ENCODE measurements at regions not wholly inside any gene's neighbourhood (a gene's known extent, or its start where the extent isn't known, plus 50 kb on each side); places are given as distances from the start of the nearest gene placed in this dataset.

DNA sequence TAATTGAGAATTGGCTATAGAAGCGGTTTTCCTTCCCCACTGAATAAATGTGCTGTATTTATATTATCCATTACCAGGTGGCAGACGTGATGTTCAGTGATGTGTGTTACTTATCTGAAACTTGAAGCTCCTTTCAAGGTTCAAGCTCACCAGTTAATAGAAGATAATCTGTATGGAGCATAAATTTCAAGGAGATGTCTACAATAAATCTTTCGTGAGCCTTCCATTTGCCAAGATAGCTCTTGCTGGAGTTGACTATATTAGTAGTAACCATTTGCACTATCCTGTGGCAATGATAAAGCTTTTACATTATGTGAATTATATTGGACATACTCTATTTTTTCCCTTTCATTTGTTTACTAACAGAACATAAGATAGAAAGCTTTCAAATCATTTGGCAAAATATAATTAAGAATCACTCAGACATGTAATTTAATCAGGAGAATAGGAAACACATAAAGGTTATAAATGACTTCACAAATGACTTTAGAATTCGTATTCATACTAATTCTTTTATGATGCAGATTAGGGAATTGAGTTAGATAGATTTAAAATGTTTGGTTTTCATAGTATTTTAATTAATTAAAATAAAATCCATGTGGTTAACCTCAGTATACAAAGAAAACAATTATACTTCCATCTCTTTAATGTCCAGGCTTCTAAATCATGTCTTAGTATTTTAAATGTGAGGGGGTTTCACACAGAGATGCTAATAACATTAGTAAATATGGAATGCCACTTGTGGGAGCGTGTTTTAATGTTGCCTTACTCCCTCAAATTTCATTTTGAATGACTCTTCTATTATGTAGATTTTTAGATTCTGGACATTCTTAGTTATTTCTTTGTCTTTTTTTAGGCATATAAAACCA lies 664.4 kb upstream of the CDH8 start:
- no peak for DNase-seq
- Mint-ChIP-seq H3K4me1 (no peaks in the 10 kb centered on the region), H3K27ac (no peak overlapping the region), H3K27me3 (no peaks in the 10 kb centered on the region), H3K9me3 (peaks cover 12% of the 10 kb centered on the region), H3K36me3 (ENCODE audit: low read depth) (no peaks in the 10 kb centered on the region), H3K4me3 (no peak overlapping the region)
- ChIA-PET CTCF (no interaction called here), POLR2A (no interaction called here)

DNA sequence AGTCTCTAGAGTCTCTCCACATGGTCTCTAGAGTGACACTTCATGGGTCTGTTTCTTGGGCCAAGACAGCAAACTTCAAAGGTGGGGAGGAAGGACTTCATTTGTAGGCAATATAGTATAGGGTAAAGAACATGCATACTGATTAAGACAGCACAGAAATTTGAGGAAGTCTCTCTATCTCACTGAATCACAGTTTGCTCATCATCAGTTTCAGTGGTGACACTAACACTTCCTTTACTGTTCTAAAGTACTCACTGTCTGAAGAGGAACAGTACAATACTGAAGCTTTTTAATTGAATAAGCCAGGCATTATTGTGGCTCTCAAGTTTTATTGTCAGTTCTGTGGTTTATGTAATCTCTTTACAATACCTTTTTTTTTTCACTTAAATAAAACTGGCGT lies 656.4 kb upstream of the CDH8 start:
- Mint-ChIP-seq H3K27ac (no peak overlapping the region), H3K27me3 (no peaks in the 10 kb centered on the region), H3K4me1 (no peaks in the 10 kb centered on the region), H3K36me3 (ENCODE audit: low read depth) (no peaks in the 10 kb centered on the region), H3K9me3 (peaks cover 30% of the 10 kb centered on the region), H3K4me3 (no peak overlapping the region)
- POLR2A ChIA-PET = no interaction called here
- DNase-seq = no peak
- CTCF ChIA-PET = no interaction called here

DNA sequence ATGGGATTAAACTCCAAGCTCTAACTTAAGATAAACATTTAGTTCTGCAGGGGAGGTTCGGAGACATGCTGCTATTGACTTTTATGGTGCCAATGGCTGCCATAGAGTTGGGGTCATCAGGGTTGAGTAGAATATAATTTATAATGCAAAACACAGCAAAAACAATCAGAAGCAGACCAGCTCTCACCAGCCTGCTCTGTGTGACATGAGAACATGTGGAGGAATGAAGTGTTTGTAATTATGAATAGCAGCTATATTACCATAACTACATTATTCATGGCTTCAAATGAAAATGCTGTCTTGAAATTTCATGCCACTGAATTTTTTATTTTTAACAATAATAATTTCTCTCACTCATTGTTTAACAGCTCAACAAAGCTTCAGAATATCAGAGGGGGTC lies 645.6 kb upstream of the CDH8 start:
- Mint-ChIP-seq H3K4me1 (no peaks in the 10 kb centered on the region), H3K9me3 (peaks cover 15% of the 10 kb centered on the region)
- POLR2A ChIA-PET = no interaction called here

DNA sequence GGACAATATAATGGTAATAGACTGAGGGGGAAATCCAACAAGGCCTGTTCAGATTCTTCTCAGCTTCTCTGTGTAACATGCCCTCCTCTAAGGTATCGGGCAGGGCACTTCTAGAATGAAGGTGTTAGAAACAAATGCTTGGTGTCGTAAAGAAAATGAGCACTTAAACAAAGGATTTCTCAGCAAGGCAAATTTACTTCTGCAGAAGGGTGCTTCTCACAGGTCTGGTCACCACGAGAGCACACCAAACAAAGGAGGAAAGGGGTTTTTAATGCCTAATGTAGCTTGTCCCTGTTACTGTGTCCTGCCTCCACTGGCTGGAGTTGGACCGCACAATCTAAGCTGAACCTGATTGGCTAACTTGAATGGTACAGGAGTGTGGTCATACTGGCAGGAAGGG lies 642.6 kb upstream of the CDH8 start:
- no peak for DNase-seq
- ChIA-PET POLR2A (no interaction called here), CTCF (no interaction called here)
- peaks cover 24% of the 10 kb centered on the region for H3K9me3 Mint-ChIP-seq
- H3K4me3 Mint-ChIP-seq = no peak overlapping the region
- H3K4me1 Mint-ChIP-seq = no peaks in the 10 kb centered on the region
- H3K27ac Mint-ChIP-seq = no peak overlapping the region
- H3K36me3 Mint-ChIP-seq (ENCODE audit: low read depth) = no peaks in the 10 kb centered on the region
- H3K27me3 Mint-ChIP-seq = no peaks in the 10 kb centered on the region

More for the DNA sequence above, 645.6 kb upstream of the CDH8 start:
- DNase-seq = no peak
- CTCF ChIA-PET = no interaction called here
- Mint-ChIP-seq H3K27ac (no peak overlapping the region), H3K36me3 (ENCODE audit: low read depth) (no peaks in the 10 kb centered on the region), H3K4me3 (no peak overlapping the region), H3K27me3 (no peaks in the 10 kb centered on the region)

DNA sequence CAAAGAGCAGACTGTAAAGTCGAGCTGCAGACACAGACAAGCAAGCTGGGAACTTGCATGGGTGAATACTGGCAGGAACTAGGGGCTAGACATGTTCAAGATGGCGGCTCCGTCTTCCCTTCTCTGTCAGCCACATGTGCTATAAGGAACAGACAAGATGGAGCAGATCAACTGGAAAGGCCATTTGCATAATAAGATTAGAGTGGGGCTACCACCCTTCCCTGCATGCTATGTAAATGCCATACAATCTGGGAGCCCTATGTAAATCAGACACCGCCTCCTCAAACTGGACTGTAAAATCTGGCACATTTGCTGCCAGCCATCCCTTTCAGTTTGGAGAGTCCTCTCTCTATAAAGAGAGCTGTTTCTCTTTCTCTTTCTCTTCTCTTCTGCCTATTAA lies 640.1 kb upstream of the CDH8 start:
- Mint-ChIP-seq H3K4me3 (no peak overlapping the region), H3K27me3 (no peaks in the 10 kb centered on the region), H3K9me3 (peaks cover 23% of the 10 kb centered on the region), H3K27ac (no peak overlapping the region), H3K36me3 (ENCODE audit: low read depth) (no peaks in the 10 kb centered on the region), H3K4me1 (no peaks in the 10 kb centered on the region)
- DNase-seq = no peak
- POLR2A ChIA-PET = no interaction called here
- CTCF ChIA-PET = interaction anchor here (0.8 kb wide), 2 partner anchors 13 to 22 kb away, joined by 3 read pairs; no protein-coding TSS in a partner anchor

DNA sequence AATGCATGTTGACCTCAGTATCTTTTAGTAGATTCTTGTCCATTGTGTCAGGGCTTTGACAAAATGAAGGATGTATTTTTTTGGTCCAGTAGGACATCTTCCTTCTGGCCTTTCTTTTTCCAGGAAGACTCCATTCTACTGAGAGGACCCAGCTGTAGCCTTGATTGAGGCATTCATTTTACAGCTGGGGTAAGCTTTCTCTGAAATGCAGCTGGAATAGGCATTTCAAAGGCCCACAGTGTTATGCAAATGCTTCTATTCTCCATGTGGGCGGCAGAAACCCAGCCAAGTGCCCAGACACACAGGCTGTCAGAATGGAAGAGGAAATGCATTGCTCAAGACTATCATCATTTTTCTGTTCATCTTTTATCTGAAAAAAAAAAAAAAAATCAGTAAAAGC lies 629.0 kb upstream of the CDH8 start:
- H3K9me3 Mint-ChIP-seq = peaks cover 7% of the 10 kb centered on the region
- H3K36me3 Mint-ChIP-seq (ENCODE audit: low read depth) = no peaks in the 10 kb centered on the region
- no peaks in the 10 kb centered on the region for H3K4me1 Mint-ChIP-seq
- H3K27ac Mint-ChIP-seq = no peak overlapping the region
- H3K27me3 Mint-ChIP-seq = no peaks in the 10 kb centered on the region
- no peak for DNase-seq
- ChIA-PET CTCF (no interaction called here), POLR2A (no interaction called here)
- H3K4me3 Mint-ChIP-seq = no peak overlapping the region

DNA sequence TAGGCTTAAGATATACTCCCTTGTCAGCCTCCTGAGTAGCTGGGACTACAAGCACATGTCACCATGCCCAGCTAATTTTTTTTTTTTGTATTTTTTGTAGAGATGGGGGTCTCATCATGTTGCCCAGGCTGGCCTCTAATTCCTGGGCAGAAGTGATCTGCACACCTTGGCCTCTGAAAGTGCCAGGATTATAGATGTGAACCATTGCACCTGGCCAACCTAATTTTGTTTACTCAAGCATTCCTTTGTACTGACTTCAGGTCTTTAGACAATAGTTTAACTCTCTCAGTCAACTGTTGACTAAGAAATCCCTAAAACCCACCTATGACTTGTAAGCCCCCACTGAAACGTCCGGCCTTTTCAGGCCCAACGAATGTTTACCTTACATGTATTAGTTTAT lies 628.3 kb upstream of the CDH8 start:
- Mint-ChIP-seq H3K27ac (no peak overlapping the region), H3K36me3 (ENCODE audit: low read depth) (no peaks in the 10 kb centered on the region), H3K4me3 (no peak overlapping the region), H3K4me1 (no peaks in the 10 kb centered on the region), H3K9me3 (peaks cover 7% of the 10 kb centered on the region), H3K27me3 (no peaks in the 10 kb centered on the region)
- DNase-seq = no peak
- ChIA-PET POLR2A (no interaction called here), CTCF (interaction anchor here (1.2 kb wide), 1 partner anchor 11 kb away, joined by 3 read pairs; no protein-coding TSS in a partner anchor)

DNA sequence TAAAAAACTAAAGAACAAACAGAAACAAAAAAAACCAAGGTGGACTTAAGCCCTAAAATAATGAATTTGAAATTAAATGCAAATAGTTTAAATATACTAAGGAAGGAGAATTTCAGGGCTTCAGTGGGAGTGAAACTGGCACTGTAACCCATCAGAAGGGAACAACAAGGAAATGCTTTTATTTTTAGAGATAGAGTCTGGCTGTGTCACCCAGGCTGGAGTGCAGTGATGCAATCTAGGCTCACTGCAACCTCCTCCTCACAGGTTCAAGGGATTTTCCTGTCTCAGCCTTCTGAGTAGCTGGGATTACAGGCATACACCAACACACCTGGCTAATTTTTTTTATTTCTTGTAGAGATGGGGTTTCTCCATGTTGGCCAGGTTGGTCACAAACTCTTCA lies 625.2 kb upstream of the CDH8 start:
- POLR2A ChIA-PET = no interaction called here
- no peak for DNase-seq
- peaks cover 8% of the 10 kb centered on the region for H3K9me3 Mint-ChIP-seq
- H3K27ac Mint-ChIP-seq = no peak overlapping the region
- H3K27me3 Mint-ChIP-seq = no peaks in the 10 kb centered on the region
- CTCF ChIA-PET = no interaction called here
- H3K36me3 Mint-ChIP-seq (ENCODE audit: low read depth) = no peaks in the 10 kb centered on the region
- H3K4me3 Mint-ChIP-seq = no peak overlapping the region
- no peaks in the 10 kb centered on the region for H3K4me1 Mint-ChIP-seq

DNA sequence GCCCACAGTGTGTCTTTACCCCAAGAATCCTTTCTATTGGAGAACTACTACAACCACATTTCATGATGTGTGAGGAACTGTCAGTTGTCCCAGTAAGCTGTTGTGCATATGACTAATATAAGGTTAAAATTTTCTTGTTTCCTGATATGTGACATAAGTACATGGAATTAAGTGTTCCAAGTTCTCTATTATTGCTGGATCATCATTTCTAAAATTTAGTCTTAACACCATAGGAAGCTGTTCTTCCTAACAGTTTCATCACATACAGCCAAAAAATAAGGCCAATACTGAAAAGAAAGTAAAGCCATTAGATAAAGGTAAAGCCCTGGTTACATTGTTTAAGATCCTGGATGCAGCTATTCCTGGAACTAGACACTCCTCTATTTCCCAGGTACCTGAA lies 620.9 kb upstream of the CDH8 start:
- H3K4me1 Mint-ChIP-seq = no peaks in the 10 kb centered on the region
- H3K36me3 Mint-ChIP-seq (ENCODE audit: low read depth) = no peaks in the 10 kb centered on the region
- no peaks in the 10 kb centered on the region for H3K27me3 Mint-ChIP-seq
- no peak overlapping the region for H3K27ac Mint-ChIP-seq
- H3K4me3 Mint-ChIP-seq = no peak overlapping the region
- peaks cover 13% of the 10 kb centered on the region for H3K9me3 Mint-ChIP-seq
- no peak for DNase-seq
- ChIA-PET POLR2A (no interaction called here), CTCF (no interaction called here)

DNA sequence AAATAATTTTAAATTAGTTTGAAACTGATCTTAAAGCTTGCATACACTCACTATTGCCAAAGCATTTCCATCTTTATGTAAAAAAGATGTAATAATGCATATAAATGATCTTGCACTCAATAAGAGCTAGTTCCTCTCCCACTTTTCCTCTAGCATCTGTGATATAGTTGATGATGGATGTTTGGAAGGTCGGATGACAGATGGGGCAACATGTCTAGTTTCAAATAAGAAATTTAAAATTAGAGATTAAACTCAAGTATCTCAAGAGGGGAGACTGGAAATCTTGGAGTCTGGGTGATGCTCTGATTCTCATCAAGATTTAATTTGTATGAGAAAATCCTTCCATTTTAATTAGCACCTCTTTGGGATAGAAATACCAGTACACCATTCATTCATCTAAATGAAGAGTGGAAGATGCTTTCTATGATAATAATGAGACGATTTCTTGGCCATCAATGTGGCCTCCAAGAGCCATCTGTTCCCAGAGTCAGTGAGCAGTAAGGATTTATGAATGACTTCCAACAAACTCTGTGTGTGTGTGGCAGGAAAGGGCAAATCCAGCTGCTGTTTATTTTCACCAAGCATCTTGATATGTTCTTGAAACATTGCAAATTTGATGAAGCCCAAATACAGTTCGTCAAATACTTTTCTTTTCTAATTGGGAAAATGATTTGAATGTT lies 616.3 kb upstream of the CDH8 start:
- POLR2A ChIA-PET = no interaction called here
- H3K27ac Mint-ChIP-seq = no peak overlapping the region
- no peaks in the 10 kb centered on the region for H3K36me3 Mint-ChIP-seq (ENCODE audit: low read depth)
- DNase-seq = no peak
- CTCF ChIA-PET = no interaction called here
- H3K27me3 Mint-ChIP-seq = no peaks in the 10 kb centered on the region
- H3K4me3 Mint-ChIP-seq = no peak overlapping the region
- H3K9me3 Mint-ChIP-seq = peaks cover 25% of the 10 kb centered on the region
- H3K4me1 Mint-ChIP-seq = no peaks in the 10 kb centered on the region

DNA sequence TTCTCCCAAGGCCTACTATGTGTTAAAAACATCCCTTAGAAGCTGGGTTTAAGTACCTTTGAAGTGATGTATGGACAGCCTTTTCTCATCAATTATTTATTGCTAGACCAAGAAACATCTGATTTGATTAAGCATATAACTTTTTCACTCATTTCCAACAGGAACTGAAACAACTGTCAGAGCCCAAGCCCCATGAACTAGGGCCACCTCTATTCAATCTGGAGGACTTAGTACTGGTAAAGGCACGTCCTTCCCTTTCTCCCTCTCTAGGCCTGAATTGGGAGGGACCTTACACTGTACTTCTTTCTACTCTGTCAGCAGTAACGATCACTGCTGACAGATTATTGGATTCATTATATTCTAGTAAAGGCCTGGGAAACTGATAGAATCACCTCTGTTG lies 612.0 kb upstream of the CDH8 start:
- Mint-ChIP-seq H3K4me3 (no peak overlapping the region), H3K4me1 (no peaks in the 10 kb centered on the region), H3K9me3 (peaks cover 27% of the 10 kb centered on the region), H3K36me3 (ENCODE audit: low read depth) (no peaks in the 10 kb centered on the region), H3K27me3 (no peaks in the 10 kb centered on the region), H3K27ac (no peak overlapping the region)
- POLR2A ChIA-PET = no interaction called here
- DNase-seq = no peak
- CTCF ChIA-PET = no interaction called here

DNA sequence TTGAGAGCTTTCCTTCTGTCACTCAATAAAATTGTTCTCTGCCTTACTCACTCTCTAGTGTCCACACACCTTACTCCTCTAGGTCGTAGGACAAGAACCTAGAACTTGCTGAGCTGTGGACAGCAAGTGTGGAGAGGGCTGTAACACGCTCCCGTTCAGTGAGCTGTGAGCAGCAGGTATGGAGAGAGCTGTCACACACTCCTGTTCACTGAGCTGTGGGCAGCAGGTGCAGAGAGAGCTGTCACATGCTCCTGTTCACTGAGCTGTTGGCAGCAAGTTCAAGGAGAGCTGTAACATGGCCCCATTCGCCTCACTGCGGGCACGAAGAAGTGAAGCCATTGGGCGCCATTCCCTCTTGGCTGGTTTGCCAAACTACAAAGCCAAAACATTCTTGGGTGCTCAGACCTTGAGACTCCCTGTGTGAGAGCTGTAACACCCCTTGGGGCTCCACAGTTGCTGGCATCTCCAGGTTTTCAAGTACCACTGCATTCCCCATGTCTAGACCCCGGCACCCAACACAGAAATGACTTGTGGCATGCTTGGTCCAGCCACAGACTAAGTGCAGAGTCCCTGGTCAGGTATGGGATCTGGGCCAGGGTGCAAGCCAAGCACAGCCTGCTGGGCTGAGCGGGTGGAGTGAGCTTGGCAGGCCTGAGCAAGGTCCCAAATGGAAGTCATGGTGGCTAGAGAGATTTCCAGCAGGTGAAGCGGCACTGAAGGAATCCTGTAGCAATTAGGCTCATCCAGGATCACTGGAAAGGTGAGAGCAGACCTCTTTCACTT lies 608.0 kb upstream of the CDH8 start:
- ChIA-PET CTCF (no interaction called here), POLR2A (no interaction called here)
- Mint-ChIP-seq H3K27ac (no peak overlapping the region), H3K4me1 (no peaks in the 10 kb centered on the region), H3K36me3 (ENCODE audit: low read depth) (no peaks in the 10 kb centered on the region), H3K4me3 (no peak overlapping the region), H3K9me3 (peaks cover 25% of the 10 kb centered on the region), H3K27me3 (no peaks in the 10 kb centered on the region)
- no peak for DNase-seq

DNA sequence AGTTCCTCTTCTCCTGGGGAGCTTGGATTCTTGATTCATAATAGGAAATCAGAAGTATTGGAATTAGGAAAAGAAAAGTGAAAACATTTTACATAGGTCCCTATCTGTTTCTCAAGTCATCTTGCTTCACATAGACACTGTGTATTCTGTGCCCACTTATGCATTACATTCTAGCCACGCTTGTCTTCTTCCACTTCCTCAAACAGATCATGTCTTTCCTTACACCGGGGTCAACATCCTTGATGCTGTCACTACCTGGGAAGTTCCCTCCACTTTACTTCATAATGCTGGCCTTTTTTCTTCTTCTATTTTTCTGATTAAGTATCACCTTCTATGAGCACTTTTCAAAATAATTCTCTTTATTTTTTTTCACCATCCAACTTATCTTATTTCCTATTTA lies 606.4 kb upstream of the CDH8 start:
- ChIA-PET CTCF (no interaction called here), POLR2A (no interaction called here)
- Mint-ChIP-seq H3K36me3 (ENCODE audit: low read depth) (no peaks in the 10 kb centered on the region), H3K27ac (no peak overlapping the region), H3K4me1 (no peaks in the 10 kb centered on the region), H3K4me3 (no peak overlapping the region), H3K9me3 (peaks cover 28% of the 10 kb centered on the region), H3K27me3 (no peaks in the 10 kb centered on the region)
- DNase-seq = no peak
